NCI-H82 treated with DMSO at 0.1 percent for 48 hours (cell line): ENCODE measurements at regions not wholly inside any gene's neighbourhood (a gene's known extent, or its start where the extent isn't known, plus 50 kb on each side); places are given as distances from the start of the nearest gene placed in this dataset.
A peak's percentile ranks its signal among the peaks of the same experiment; 100 is the strongest.
"Not testable (repeated sequence)": the region's sequence is repeated elsewhere in the genome, so short reads cannot be mapped to it uniquely, and the experiment has no call there.

Source experiments
- DNase-seq: peaks from one replicate; lab custom pipeline; 2025; ENCODE audit not compliant: unreplicated experiment; lab: John Stamatoyannopoulos, UW

DNA sequence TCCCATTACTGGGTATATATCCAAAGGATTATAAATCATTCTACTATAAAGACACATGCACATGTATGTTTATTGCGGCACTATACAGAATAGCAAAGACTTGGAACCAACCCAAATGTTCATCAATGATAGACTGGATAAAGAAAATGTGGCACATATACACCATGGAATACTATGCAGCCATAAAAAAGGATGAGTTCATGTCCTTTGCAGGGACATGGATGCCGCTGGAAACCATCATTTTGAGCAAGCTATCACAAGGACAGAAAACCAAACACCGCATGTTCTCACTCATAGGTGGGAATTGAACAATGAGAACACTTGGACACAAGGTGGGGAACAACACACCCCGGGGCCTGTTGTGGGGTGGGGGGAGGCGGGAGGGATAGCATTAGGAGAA lies 57.0 kb upstream of the NEUROD1 start:
- DNase-seq = not testable (repeated sequence)

DNA sequence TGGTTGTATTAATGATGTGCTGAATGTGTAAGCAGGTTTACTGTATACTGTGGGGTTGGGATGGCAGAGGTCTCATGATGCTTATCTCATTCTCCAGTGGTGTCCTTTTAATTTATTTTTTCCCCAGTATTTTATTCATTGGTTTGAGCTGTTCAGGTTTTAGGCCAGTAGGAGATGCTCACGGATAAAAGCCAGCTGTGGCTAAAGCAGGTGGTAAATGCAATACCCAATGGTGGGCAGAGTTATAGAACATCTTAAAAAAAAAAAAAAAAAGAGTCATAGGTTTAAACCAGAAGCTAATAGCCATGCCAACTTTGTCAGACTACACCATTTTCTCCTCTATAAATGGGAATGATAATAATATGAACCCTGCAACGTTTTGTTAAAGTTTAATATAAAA lies 57.8 kb upstream of the NEUROD1 start:
- DNase-seq = no peak

DNA sequence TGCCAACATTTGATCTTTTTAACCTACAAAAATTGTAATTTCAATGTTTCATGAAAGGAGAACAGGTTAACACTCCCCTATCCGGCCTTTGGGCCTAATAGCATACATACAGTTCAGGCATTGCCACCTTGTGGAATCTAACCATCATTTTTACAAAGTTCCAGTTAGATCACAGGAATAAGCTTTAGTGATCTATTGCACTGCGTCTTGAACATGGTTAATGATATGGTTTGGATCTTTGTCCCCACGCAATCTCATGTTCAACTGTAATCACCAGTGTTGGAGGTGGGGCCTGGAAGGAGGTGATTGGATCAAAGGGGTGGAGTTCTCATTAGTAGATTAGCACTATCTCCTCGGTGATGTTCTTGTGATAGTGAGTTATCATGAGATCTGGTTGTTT lies 58.2 kb upstream of the NEUROD1 start:
- no peak for DNase-seq

DNA sequence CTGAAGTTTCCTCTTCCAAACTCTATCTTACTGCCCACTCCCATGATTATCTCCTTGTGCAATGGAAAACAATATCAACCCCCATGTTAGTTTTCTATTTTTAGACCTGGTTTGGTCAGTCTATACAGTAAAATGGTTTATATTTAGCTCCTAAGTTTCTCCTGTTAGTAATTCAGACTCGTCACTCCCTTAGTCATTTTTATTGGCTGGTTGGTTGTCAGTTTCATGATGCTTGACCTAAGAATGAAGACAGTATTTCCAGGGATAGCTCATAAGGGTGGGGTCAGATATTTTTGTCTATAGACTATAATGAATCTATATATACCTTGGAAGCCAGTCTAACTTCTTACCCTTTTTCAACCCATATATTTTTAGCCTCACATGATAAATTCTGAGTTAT lies 61.4 kb upstream of the NEUROD1 start:
- no peak for DNase-seq

DNA sequence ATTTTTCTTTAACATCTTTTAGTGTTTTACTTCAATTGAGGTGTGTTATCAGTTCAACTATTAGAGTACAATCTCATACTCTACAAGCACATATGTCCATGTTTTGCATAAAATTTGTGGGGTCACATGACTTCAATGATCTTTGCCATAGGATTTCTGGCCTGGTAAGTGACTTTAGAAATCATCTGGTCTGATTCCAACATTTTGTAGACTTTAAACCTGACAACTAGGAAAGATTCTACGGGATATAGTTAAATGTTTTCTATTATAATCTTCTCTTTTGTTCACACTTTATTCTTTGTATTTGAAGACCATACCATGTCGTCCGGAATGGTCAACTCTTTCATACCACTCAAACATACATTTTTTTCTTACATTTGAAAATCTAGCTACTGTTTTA lies 62.0 kb upstream of the NEUROD1 start:
- DNase-seq = no peak

DNA sequence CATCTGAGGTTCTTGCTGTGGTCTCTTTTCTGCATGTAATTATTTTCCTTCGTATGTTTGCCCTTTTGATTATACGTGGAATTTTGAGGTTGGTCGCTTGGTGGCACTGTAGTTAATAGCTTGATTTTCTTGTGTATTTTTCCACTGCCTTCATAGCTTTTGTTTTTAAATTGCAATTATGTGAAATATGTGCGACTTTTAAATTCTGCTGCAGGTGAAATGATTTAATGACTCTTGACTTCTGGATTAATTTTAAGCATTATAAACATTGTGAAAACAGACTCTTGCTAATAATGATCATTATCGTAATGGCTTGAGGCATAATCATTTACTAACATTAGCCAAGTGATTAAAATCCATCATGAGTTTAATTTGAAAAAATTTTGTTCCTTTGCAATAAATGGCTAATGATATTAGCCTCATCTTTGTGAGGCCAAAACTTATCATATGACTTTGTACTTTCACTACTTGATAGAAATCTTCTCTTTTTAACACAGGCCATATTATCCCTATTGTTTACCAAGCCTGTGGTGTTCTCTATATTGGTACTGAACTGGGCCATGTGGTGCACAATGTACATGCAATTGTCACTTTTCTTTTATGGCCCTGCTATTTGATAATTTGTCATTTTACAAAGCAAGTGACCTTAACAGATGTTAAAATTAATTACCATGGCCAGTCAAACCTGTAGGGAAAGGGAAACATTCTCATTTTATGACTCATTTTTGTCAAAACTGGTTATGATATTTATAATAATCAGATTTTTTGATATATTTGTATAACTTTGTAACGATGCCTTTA lies 62.8 kb upstream of the NEUROD1 start:
- DNase-seq = peak; percentile 34

DNA sequence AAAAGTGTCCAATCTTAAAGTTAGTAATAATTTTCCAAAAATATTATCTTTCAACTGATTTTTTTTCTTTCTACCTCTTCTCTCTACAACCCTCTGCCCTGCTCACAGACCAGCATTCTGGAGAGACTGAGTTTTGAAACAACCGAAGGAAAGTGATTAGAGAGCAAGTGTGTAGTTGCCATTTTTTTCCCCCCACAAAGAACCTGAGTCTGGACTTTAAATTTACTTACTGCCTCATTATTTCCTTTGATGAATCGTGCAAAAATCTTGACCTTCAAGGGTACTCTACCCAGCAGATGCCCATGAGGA lies 63.4 kb upstream of the NEUROD1 start:
- DNase-seq = no peak

DNA sequence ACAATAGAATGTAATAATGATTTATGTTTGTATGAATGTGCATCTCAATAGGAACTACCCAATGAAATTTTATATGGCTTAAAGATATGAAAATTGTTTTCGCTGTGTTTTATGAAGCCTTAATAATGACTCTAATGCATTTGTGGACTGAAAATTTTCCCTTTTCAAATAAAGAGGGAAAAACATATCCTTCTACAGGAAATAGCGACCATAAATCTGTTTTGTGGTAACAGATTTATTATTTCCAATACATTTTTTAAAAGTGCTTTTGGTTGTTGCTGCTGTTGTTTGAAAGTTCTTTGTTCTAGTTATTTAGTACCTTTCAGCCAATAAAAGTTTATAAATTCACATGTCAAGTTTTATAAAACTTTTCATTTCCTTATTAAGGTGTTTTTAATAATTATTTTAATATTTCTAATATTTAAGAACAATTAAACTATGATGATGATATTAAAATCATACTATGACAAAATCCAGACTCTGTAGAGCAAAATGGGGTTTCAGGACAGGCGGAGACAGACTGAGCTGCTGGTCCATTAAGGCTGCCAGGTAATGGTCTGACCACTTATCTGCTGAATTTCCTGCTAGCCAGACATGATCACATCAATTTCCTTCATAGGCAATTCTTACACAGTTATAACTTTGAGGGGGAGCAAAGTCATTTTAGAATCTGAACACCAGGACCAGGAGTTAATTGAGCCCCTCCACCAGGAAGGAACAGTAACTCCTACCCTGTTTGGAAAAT lies 65.7 kb upstream of the NEUROD1 start:
- DNase-seq = no peak

DNA sequence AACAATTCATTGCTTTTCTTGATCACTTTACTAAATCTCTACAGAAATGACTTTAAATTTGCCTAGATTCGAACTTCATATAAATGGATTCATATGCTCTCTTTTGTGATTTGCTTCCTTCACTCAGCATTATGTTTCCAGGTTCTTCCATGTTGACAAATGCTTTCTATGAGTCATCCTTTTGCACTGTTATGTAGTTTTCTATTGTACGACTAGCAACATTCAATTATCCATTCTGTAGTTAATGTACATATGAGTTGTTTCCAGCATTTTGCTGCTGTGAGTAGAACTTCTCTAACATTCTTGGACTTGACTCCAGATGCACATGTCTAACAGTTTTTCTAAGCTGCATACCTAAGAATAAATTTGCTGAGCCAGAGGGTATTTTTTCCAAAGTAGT lies 66.5 kb upstream of the NEUROD1 start:
- no peak for DNase-seq

DNA sequence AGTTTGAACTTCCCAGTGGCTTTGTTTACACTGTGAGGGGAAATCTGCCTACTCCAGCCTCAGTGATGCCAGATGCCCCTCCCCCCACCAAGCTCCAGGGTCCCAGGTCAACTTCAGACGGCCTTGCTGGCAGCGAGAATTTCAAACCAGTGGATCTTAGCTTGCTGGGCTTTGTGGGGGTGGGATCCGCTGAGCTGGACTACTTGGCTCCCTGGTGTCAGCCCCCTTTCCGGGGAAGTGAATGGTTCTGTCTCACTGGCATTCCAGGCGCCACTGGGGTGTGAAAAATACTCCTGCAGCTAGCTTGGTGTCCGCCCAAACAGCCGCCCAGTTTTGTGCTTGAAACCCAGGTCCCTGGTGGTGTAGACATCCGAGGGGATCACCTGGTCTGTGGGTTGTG lies 70.0 kb upstream of the NEUROD1 start:
- no peak for DNase-seq

DNA sequence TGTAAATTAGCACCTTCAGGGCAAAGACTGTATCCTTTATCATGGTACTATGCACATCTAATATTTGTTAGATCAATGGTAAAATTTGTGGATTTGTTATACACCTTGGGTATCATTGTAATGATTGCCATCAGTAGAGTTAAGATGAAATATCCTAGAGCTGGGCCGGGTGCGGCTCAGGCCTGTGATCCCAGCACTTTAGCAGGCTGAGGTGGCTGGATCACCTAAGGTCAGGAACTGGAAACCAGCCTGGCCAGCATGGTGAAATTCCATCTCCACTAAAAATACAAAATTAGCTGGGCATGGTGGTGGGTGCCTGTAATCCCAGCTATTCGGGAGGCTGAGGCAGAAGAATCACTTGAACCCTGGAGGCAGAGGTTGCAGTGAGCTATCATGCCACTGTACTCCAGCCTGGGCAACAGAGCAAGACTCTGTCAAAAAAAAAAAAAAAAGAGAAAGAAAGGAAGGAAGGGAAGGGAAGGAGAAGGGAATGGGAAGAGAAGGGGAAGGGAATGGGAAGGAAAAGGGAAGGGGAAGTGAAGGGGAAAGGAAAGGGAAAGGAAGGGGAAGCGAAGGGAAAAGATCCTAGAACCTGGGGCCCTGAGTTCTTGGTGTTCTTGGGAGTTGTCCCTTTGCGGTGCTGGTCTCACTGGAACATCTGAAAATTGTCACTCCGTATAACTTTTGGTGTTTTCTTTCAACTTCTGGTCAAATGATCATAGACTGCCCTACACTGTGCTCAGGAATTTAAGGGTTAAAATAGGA lies 71.1 kb upstream of the NEUROD1 start:
- no peak for DNase-seq

DNA sequence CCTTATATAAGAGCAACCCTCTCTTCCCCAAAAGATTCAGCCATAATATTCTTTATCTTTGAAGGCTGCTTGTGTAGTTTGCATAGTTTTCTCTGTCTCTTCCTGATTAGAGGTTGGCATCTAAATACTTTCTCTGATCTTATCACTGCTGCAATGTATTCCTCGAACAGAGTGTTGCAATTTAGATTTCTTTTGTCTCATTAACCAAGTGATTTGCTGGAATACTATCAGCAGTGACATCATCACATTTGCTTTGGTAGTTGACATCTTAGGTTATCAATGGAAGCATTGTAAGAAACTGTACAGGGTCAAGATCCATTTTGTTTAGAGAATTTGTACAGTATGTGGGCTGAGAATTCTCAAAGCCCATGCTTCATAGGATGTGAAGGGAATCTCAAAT lies 72.0 kb upstream of the NEUROD1 start:
- DNase-seq = no peak

DNA sequence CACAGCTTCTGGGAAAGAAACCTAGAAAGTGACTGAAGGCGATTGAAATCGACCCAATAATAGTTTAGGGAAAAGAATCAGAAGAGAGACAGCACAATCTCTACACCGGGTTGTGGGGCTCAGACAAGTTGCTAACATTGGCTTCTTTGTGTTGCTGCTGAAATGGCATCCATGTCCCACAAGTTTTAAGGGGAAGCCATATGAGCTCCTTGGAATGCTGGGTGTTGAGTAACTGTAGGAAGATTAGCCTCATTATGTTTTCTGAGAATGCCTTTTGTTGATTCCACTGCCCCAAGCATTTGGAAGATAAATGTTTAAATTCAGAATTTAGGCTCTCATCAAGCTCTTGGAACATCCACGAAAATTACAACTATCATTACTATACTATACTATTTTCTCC lies 73.4 kb upstream of the NEUROD1 start:
- no peak for DNase-seq

DNA sequence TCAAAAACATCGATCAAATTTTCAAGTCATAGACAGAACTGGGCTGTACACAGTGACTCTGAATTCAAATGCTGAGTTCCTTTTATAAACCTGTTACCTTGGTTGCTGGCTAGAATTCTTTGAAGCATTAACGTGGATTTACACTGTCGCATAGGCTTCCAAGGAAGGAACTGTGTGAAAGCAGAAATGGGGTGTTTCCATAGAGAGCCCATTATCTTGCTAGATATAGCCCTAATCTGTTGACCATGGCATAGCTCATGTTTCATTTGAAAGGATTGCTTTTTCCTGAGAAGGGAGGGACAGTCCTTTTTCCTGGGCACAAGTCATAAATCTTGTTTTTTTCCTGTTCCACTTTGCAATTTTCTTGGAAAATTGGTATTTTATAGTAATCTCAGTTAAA lies 73.8 kb upstream of the NEUROD1 start:
- DNase-seq = no peak

DNA sequence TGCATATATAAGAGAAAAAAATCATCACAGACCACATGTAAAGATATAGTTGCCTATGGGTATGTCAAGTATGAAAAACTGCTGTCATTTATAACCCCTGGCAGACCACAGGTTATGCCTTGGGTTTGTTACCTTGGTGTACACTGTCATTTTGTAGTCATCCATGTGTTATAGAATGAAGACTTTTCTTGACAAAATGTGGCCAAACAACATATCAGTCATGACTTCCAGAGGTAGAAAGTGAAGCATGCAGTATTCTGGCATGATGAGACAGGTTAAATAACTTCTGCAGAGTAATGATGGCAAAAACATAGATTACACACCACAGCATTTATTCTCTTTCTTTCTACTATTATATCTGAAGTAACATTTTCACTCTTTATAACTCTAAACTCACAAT lies 74.9 kb upstream of the NEUROD1 start:
- no peak for DNase-seq

DNA sequence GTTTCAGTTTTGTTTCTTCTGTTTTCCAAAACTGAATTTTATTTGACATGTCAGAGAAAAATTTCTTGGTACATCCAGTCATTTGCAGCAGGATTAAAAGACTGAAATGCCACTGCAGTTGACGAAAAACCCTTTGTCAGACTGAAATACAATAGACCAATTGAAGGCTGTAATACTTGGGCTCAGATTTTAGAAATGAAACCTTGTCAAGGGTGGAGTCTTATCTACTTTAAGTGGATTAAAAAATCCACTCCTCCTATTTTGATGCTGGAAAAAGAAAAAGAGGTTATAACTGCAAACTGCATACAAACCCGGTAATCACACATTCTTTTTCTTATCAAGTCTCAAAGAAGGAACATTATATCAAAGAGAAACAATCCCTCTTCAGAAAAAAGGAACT lies 80.2 kb upstream of the NEUROD1 start:
- DNase-seq = no peak

DNA sequence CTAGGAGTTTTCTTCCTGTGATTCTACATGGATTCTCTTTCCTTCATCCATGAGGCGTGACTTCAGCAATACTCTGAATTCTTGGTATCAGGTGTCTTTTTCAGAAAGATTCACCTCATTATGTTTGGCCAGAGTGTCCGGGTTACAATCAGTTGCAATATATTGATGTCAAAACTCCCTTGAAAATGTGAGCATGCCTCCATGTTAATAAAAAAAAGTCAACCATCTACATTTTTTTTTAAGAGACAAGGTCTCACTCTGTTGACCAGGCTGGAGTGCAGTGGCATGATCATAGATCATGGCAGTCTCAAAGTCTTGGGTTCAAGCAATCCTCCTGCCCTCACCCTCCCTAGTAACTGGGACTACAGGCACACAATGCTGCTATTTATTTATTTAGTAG lies 80.9 kb upstream of the NEUROD1 start:
- DNase-seq = no peak

DNA sequence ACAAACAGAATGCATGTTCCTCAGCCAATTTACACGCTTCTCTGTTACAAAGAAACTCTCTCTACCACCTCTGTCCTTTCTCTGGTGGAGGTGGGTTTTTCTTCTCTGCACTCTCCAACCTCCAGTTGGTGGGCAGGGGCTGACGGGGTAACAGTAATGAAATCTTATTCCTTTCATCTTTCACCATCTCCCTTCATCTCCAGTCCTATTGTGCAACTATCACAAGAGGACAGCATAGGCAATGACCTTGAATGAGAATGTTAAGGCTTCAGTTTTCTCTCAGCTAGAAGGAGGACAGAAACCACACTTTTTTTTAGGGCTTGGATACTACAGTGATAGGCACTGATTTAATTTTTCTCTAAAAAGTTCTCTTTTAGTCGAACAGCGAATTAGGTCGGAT lies 81.7 kb upstream of the NEUROD1 start:
- DNase-seq = no peak

DNA sequence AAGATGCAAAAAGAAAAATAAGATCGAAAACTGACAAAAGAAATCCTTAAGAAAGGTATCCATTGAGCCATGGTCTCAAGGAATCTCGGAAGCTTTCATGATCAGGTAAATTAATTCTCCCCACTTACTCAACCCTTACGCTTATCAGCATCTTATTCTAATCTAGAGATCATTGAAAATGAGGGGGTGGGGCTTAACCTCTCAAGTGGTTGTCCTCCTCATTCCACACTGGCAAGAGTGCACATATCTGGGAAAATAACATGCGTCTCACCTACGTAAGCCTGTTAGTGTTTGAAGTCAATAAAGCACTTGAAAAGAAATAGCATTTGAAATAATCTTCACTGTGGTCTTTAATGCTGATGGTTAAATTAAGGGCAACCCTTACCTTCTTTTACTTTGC lies 82.5 kb upstream of the NEUROD1 start:
- no peak for DNase-seq

DNA sequence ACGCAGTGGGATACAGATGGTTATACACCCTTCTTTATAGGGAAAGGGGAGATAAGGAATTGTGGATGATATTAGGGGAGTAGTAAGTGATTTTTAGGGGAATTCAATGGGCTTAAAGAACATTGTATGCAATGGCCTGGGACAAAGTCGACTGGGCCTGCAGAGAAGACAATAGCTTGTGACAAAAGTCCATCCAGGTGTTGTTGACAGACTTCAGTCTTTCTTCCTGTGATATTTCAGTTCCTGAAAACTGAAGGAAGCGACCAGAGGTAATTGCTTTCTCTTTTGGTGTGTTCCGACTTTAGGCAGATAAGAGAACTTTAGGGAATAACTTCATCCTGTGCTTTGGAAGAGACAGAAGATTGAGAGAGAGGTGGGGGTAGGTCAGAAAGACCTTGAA lies 83.1 kb upstream of the NEUROD1 start:
- no peak for DNase-seq

DNA sequence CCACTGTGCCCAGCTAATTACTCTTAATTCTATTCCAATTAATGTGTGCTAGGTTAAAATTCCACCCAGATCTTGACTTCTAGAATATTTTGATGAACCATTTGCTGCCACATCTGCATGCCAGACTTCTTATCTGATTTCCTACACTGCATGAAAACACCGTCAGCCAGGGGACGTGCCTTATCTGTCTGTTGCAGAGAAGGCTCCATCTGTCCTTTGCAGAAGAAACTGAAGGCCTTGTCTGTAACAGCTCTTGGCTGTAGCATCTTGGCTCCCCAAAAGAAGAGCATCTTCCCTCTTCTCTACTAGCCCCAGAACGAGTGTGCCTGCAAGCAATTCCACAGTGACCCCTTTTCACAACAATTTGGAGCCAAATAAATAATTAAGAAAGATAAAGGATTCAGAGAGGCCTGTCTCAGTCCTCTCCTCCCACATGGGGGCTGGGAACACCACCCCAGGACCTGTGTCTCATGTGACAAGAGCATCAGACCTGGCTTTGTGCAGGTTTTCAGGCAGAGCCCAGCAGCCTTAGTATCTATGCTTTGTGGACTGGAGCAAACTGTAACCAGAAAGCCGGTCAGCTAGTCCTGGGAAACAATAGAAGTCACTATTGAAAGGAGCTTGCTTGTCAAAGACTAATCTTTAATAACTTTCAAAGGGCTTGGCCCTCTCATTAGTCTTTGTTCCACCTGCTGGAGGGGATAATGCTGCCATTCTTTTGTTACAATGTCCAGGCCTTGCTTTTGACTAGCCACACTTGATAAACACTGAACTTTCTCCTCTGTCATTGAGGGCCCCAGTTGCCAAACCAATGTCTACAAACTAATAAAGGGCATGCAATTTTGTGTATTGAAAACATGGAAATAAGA lies 84.0 kb upstream of the NEUROD1 start:
- DNase-seq = no peak
